Ureter (tissue), 1 donor: ENCODE measurements at regions not wholly inside any gene's neighbourhood (a gene's known extent, or its start where the extent isn't known, plus 50 kb on each side); places are given as distances from the start of the nearest gene placed in this dataset.
"Not testable (repeated sequence)": the region's sequence is repeated elsewhere in the genome, so short reads cannot be mapped to it uniquely, and the experiment has no call there.

Experiments
- DNase-seq: peaks from one replicate; pipeline ENCODE4 v3.0.0-alpha.2; 2020; ENCODE audit warnings: low spot score
- donor health status: DM: yes; HTN: yes; CAD: no.

DNA sequence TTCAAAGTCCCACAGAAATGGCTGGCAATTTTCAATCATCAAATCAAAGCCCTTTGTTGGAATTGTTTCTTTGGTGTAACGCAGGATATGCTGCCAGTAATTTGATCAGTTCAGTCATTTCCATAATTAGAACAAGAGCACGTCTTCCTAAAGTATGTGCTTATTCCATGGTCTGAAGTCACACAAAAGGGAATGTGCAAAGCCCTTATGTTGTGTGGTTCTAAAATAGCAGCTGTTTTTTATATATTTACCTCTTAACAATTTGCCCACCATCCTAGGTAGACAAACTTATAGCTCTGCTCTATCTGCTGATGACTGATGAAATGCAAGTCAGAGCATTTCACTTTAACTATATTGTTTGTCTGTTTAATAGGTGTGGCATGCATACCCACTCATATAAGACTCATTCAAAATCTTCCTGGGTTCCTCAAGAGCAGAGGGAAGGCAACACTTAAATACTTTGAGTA is 176.1 kb upstream of the SLC38A2 start:
- no peak for DNase-seq

DNA sequence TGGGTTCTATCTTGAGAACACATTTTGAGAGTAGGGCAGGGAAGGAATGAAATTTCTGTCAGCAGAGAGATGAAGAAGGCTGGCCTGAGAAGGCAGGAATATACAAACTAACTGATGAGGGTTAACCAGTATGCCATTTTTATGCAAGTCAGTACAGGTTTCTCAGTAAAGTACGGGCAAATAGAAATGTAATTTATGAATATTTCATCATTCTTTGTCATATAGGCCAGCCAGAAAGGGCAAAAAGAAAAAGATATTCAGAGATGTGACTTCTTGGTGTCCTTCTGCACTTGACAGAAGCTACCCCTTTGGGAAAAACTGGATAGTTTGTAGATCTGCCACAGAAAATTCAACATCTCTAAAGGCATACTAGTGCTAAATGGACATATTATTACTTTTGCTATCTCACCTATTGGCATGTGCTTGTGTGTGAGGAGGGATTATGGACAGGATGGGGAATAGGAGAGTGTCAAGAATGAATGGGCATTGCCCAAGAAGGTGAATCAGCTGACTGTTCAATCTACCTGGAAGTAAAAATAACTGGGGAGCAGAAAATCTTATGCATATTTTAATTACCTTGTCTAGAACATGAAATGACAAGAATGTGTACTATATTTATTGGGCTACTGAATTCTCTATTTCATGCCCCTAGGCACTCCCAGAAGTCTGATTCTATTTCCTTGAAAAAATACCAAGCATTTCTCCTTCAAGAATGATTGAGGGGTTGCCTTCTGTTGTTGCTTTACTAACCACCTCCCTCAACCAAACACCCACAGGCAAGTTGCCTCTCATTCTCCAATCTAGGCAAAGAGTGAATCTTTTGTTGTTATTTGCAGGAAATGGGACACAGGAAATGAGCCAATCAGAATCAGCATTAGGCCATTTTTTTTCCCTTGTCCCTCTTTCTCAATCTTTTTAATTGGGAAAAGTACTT is 175.1 kb upstream of the SLC38A2 start:
- DNase-seq = no peak

DNA sequence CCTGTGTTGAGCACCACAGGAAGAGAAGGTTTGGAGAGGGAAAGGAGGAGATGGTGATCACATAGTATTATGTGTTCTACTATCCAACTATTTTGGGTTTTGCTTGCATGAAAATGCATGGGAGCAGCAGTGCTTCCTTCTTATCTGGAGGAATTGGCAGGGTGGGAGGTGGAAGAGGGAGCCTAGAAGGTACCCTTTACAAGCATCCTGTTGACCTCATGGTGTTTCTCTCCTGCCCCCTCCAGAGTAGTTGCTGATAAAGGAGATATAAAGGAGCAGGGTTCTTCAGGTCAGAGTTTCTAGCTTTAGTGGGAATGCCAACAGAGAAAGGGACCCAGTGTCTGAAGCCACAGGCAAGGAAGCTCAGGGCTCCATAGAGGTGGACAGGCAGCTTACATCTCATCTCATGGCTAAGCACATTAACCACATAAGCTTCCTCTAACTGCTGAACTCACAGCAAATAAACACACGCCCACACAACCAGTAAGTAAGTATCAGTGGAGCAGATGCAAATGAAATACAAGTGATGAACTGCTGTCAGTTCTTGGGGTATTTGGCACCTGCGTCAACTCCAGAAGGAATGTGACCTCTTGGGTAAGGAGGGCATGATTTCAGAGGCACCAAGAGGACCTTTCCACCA is 174.2 kb upstream of the SLC38A2 start:
- no peak for DNase-seq

DNA sequence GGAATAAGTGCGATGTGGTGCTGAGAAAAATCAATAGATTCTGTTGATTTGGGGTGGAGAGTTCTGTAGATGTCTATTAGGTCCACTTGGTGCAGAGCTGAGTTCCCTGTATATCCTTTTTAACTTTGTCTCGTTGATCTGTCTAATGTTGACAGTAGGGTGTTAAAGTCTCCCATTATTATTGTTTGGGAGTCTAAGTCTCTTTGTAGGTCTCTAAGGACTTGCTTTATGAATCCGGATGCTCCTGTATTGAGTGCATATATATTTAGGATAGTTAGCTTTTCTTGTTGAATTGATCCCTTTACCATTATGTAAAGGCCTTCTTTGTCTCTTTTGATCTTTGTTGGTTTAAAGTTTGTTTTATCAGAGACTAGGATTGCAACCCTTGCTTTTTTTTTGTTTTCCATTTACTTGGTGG is 170.8 kb upstream of the SLC38A2 start:
- not testable (repeated sequence) for DNase-seq

DNA sequence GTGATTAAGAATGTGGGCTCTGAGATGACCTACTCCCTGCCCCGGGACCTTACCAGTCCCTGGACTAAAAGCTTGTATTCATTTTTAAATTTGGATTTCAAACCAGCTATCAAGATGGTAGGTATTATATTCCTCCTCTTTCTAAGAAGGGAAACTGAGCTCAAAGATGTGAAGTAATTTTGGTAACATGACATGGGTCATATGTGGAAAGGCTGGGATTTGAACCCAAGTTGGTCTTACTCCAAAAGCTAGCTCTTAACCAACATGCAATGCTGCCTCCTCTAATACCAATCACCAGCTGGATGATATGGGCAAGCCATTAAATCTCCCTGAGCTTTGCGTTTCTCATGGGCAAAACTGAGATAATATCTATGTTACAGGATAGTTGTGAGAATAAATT is 166.4 kb upstream of the SLC38A2 start:
- no peak for DNase-seq

DNA sequence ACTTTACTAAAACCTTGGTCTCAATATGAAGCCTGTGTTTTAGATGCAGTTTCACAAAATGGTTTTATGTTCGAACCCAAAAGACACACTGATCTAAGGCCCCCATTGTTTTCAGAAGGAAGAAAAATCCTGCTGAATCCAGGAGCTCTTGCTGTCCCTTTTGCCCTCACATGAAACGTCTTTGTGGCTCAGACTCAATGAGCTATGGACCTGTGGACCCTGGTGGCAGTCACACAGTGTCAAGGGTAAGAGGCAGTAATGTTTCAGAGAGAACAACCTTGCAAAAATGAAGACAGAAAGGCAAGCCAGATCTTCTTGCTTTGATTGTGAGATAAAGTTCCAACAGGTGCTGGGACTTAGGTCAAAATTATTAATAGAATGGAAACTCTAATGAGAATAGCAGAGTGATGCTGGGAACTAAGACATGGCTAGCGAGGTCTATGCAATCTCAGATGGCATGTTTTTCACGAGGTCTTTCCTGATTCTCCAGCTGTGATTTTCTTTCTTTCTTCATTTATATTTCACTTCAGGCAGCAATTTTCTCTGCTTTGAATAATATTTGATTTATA is 164.9 kb upstream of the SLC38A2 start:
- DNase-seq = no peak

DNA sequence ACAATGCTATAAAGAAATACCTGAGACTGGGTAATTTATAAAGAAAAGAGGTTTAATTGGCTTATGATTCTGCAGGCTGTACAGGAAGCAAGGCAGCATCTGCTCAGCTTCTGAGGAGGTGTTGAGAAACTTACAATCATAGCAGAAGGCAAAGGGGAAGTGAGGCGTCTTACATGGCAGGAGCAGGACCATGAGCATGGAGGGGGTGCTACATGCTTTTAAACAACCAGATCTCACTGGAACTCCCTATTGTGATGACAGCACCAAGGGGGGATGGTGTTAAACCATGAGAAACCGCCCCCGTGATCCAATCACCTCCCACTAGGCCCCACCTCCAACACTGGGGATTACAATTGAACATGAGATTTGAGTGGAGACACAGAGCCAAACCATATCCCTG is 163.7 kb upstream of the SLC38A2 start:
- DNase-seq = not testable (repeated sequence)

DNA sequence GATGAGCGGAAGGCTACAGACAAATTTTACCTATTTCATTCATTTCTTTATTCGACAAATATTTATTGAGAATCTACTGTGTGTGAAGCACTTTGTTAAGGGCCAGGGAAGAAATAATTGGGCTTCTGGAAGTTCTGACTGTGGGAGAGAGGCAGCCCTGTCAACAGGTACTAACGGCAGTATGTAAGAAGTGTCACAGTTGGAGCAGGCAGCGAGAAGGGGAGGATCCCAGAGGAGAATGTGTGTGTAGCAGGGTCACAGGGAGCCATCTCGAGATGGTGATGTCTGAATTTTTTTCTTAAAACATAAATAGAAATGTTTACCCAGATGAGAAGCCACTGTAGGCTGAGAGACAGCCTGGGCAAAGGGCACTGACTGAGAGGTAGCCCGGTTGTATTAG is 163.3 kb upstream of the SLC38A2 start:
- no peak for DNase-seq

DNA sequence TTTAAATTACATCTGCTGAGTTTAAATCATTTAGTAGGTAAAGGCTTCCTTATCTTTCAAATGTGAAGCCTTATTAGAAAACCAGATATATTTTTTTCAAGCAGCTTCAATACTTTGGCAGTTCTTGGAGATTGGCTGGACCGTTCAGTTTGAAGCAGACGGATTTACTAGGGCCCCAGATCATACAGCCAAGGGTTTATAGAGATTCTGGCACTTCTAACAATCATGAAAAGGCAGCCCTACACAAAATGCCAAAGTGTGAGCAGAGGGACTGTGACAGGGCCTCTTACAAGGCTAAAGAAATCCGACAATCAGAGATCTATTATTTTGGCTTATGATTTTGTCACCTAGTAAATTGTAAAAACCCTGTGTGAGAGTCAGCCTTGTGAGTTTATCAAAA is 162.8 kb upstream of the SLC38A2 start:
- DNase-seq = no peak

DNA sequence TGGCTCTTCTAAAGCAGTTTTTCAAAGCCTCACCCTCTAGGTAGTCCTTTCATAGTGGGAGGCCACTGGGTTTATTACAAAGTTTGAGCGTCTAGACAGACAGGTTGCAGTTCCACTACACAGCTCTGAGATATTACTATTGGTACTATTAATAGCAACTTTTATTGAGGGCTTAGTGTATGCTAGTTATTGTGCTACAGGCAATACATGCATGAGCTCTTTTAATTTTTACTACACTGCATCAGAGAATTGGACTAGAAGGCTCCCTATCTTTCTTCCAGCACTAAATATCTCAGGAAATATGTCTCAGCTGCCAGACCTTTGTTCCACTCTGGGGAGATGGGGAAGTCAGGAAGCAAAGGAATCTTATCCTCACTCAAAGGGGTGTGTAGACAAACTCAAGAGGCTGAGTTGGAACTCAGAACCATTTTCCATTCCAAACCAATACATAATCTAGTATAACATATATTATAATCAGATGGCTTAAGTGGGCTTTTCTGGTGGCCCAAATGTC is 161.8 kb upstream of the SLC38A2 start:
- no peak for DNase-seq

DNA sequence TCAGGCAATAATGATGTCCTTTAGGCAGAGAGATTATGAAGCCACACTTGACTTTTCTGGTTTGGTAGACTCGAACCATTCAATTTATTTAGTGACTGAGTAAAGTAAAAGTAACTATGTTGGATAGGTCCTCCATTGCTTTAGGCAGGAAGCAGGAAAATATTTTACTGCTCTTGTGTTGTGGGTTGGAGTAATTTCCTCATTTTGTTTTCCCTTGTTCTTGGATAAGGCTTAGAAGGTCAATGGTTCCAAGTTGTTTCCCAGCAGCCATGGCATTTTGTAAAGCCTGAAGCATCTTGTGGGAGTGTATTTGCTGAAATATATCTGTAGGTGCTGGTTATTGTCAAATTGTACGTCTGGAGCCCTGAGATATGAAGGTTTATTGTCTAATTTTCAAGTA is 161.2 kb upstream of the SLC38A2 start:
- DNase-seq = no peak

DNA sequence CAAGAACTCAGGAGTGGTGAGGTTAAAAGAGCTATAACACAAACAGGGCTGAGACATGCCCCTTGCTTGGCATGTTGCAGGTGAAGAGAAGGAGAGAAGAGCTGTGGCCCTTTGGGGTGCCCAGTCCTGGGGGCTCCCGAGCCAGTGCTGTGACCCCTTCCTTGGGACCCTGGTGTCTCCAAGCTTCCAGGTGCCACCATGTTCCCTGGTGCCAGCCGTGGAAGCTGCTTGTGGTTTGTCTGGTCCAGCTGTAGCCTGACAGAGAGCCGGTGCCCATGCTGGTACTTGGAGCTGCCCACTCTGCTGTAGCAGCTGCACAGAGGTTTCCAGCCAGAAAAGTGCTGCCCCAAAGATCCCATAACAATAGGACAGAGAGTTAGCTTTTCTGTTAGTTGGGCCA is 159.2 kb upstream of the SLC38A2 start:
- DNase-seq = no peak

DNA sequence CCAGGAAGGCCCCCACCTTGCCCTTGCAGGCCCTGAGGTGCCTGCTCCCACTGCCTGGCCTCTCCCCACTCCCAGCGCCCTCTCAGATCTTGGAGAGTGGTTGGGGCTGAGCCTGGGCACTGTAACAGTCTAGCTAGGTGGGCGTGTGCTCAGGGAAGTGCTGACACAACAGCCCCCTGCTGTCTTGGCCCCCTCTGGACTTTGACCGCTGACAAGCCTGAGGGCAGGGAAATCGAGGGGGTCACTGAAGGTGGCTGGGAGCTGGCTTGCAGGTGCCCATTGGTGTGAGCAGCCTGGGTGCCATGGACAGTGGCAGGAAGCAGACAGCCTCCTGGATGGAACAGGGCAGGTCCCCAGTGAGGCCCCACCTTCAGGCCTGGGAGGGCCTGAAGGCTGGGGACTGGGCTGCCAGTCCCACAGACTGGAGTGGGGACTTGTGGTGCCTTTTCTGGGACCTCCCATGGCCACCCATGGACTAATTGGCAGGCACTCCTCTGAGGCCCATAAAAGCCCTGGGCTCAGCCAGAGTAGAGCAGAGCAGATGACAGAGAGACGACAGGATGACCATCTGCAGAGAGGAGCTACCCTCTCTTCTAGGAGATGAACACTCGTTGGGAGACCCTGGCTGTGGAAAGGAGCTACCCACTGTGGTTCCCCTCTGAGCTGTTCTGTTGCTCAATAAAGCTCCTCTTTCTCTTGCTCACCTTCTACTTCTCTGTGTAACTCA is 158.6 kb upstream of the SLC38A2 start:
- no peak for DNase-seq

DNA sequence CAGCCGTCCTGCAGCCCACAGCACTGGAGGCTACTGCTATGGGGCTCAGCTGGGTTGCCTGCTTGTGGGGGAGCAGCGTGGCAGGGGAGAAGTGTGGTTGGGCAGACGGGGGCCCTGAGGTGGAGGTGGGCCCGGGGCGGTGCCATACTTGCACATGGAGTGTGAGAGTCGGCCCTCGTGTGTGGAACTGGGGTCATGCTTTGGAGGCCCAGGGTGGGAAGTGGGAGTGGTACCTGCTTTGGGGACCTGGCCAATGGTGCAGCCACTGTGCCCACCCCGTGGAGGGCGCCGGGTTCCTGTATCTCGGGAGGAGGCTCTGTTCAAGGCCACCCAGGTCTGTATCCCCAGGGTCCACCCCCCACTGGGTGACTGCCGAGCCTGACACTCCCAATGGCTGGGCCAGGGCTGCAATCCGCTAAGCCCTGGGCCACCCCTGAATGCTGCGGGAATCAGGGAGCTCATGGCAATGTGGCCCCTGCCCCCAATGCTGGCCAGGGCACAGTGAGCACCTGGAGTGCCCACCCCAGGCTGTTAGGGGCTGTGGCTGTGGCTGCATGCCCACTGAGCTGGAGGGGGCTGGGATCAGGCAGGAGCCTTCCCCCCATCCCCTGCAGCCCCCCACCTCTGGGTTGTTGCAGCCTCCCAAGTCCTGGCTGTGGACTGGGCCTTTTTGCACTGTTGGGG is 157.9 kb upstream of the SLC38A2 start:
- no peak for DNase-seq

DNA sequence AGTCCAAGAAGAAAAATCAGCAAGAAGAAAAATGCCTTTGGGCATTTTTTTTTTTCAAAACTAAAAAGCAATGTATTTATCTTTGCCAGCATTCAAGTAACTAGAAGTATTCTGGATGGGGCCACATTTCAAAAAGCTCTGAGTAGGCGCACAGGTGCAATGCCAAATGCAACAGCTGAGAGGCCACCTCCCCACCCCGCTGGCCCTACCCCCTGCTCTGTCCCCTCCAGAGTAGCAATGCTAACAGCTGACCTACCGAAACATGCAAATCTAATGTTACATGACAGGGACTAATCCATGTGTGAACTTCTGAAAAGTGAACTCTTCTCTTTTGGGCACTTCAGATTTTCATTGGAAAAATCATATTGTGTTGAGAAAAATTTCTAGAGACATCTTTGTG is 153.7 kb upstream of the SLC38A2 start:
- DNase-seq = no peak

DNA sequence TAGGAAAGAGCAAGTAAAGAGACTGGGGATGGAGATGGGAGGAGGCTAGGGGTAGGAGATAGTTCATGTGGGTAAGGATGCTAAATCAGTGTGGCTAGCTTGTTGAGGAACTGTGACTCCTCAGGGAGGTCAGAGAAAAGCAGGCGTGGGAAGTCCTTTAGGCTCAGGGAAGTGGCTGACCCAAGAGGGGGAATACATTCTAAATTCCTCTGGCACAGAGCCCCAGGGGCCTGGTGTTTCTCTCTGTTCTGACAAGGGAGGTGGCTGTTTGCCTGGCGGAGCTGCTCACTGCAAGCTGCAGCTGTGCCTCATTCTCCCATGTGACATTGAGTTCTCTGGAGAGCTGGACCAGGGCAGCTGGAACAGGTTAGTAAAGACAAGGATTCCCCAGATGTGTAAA is 152.2 kb upstream of the SLC38A2 start:
- DNase-seq = no peak

DNA sequence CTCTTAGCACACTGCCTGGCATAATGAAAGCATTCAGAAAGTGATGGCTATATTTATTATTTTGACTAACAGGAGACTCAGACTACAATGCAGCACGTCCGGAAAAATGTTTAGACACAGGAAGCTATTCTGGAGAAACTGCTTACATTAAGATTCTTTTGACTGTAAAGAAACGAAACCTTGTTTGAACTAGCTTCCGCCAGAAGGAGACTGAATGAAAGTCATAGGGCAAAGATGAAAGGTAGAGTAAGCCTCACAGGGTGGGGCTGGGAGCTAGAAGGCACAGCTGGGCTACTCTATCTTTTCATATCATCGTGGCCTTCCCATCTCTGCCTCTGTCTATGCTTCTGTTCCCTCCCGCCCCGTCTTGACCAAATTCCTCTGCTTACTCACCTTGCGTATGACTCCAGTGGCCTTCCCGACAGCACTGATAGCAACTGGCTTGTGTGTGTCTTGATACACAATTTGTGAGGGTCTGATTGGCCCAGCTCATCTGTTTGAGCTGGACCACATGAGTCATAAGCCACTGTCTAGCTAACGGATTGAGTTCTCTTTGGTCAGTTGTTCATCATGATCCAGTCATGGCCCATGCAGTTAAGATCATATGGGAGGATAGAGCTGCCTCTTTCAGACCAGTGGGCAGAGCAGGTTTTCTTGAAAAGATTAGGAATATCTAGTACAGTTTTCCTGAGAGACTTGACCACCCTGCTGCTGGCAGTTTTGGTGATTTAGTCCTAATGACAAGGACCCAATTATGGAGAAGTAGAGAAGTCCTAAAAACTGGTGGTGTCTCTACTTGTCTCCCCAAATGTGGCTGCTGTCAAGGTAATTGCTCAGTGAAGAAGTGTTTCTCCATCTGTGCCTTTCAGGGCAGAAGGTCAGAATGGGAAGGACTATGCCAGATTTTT is 151.5 kb upstream of the SLC38A2 start:
- DNase-seq = no peak

DNA sequence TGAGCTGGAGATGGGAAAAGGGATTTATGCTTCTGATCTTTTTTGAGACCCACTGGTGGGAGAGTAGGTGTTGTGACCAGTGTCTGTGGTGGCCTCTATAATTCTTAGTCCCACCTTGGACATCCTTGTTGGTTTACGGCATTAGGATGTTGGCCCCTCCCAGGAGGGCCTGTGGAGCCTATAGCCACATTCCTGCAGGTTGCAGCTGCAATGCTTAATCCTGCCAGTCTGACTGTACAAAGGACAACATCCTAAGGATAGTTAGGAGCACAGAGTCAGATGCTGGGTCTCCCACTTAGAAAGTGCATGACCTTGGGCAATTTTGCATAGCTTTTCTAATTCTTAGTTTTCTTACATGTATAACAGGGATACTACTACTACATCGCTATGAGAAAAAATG is 150.9 kb upstream of the SLC38A2 start:
- no peak for DNase-seq

DNA sequence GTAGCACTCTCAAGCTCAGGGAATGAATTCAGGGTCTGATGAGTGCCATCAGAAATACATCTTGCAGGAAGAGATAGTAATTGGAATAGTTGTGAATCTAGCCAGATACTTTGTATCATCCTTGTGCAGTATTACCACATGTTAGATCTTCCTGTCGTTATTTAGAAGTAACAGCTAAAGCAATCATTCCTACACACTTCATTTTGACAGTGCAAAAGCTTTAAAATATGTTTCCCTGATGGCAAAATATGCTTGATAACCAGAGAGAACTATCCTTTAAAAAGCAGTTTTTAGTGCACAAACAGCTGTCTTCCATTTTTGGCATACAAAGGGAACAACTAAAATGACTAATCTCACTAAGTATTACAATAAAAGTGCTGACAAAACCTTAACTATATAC is 149.5 kb upstream of the SLC38A2 start:
- DNase-seq = no peak

DNA sequence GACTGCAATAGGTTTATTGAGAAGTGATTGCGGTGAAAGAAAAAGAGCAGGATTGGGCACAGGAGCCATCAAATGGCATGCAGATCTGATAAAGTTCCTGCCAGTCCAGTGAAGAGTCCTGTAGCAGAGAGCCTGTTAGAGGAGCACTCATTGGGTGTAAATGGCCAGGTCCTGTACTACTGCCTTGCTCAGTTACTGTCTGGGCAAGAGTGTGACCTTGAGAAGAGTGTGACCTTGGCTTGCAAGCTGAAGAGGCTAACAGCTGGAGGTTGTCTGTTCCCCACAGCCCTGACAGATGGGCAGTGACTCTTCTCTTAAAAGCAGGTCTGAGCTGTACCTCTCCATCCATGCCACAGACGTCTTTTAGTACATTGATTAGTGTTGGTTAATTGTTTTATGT is 148.6 kb upstream of the SLC38A2 start:
- DNase-seq = no peak
